Smooth muscle cell (in vitro differentiated cells): ENCODE measurements at regions not wholly inside any gene's neighbourhood (a gene's known extent, or its start where the extent isn't known, plus 50 kb on each side); places are given as distances from the start of the nearest gene placed in this dataset.
A peak's percentile ranks its signal among the peaks of the same experiment; 100 is the strongest.

Source experiments
- DNase-seq: peaks from one replicate; lab custom pipeline; 2025; ENCODE audit not compliant: unreplicated experiment; lab: John Stamatoyannopoulos, UW
- H2AFZ ChIP-seq: fragments of 200-600 bp; sonication (generic); 2 replicates; pipeline ENCODE4 v1.6.0; 2016; ENCODE audit warnings: antibody characterized with exemption, low read depth, mild to moderate bottlenecking
- H3F3A ChIP-seq: fragments of 200-600 bp; sonication (generic); 2 replicates; pipeline ENCODE4 v1.6.0; 2017; ENCODE audit warnings: antibody characterized with exemption, low read depth
- H3K27ac ChIP-seq: fragments of 200-600 bp; sonication (generic); 2 replicates; pipeline ENCODE4 v1.5.1; 2016; ENCODE audit warnings: low read depth, mild to moderate bottlenecking
- H3K27me3 ChIP-seq: fragments of 200-600 bp; sonication (generic); 2 replicates; pipeline ENCODE4 v1.6.1; 2016; ENCODE audit warnings: low read depth, mild to moderate bottlenecking
- H3K36me3 ChIP-seq: fragments of 200-600 bp; sonication (generic); 2 replicates; pipeline ENCODE4 v1.5.1; 2016; ENCODE audit warnings: low read depth
- H3K4me1 ChIP-seq: fragments of 200-600 bp; sonication (generic); 2 replicates; pipeline ENCODE4 v1.5.1; 2016; ENCODE audit warnings: low read depth
- H3K4me2 ChIP-seq: fragments of 200-600 bp; sonication (generic); 2 replicates; pipeline ENCODE4 v1.6.0; 2016; ENCODE audit warnings: mild to moderate bottlenecking
- H3K4me3 ChIP-seq: fragments of 200-600 bp; sonication (generic); 2 replicates; pipeline ENCODE4 v1.5.1; 2016; ENCODE audit warnings: mild to moderate bottlenecking
- H3K79me2 ChIP-seq: fragments of 200-600 bp; sonication (generic); 2 replicates; pipeline ENCODE4 v1.6.0; 2016; ENCODE audit warnings: low read depth, mild to moderate bottlenecking
- H3K9ac ChIP-seq: fragments of 200-600 bp; sonication (generic); 2 replicates; pipeline ENCODE4 v1.6.0; 2016; ENCODE audit warnings: low read depth
- H3K9me3 ChIP-seq: fragments of 200-600 bp; sonication (generic); replicated peaks from 2 replicates; pipeline ENCODE4 v1.5.1; 2016; ENCODE audit warnings: low read depth
- H4K20me1 ChIP-seq: fragments of 200-600 bp; sonication (generic); 2 replicates; pipeline ENCODE4 v1.6.0; 2016; ENCODE audit warnings: low read depth
- WGBS: methylation state at CpG from one replicate; pipeline ENCODE4 v1.1.7; 2016; ENCODE audit warnings: low lambda C conversion rate; 5-methylcytosine and 5-hydroxymethylcytosine counted together
- TF ChIP-seq, protein P1 (sequence below): fragments of 200-600 bp; sonication (generic); IDR thresholded peaks from 2 replicates; pipeline ENCODE4 v1.5.1; 2017; ENCODE audit warnings: borderline replicate concordance, mild to moderate bottlenecking, antibody characterized with exemption; ENCODE audit not compliant: insufficient read depth, poor library complexity, severe bottlenecking

DNA sequence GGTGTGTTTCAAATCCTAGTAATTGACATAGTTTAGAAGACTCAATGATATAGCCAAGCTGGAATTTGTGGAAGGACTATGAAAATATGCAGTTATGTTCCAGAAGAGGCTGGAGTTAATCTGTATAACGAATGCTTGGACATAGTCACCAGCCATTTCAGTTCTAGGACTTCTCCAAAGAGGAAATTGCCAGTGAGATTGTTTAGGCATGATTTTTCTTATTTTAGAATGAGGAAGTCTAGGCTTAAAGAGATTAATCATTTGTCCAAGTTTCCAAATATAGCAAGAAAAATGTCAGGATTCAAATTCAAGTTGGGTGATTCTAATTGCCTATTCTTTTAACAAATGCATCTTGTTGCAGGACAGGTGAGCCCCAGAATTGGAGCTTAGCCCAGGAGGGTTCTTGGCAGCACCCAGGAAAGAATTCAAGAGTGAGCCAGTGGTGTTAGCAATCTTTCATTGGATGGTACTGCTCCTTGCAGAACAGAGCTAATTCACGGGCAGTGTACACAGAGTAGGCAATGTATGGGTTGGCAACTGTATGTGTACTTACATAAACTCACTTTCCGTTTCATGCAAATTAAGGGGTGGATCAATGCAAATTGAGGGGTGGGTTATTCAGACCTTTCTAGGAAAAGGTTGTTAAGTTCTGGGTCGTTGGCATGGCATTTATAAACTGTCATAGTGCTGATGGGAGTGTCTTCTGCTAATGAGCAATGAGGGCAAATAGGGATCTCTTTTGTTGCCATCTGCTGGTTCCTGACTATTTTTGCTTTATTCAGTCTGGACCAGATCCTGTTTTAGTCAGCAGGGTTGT is 763.1 kb upstream of the SLITRK1 start:
- peak overlapping the region; percentile 27 for H3K27ac ChIP-seq
- no peaks in the 10 kb centered on the region for H3K9me3 ChIP-seq
- DNase-seq: no peak
- H3K4me1 ChIP-seq: no peaks in the 10 kb centered on the region
- no peaks in the 10 kb centered on the region for H3F3A ChIP-seq
- H3K27me3 ChIP-seq: no peaks in the 10 kb centered on the region
- H3K9ac ChIP-seq: no peak overlapping the region
- no peaks in the 10 kb centered on the region for H4K20me1 ChIP-seq
- no peak overlapping the region for H3K4me3 ChIP-seq
- H3K4me2 ChIP-seq: no peak overlapping the region
- WGBS: 69% methylated on average over 4 of the region's 4 CpGs
- H3K36me3 ChIP-seq: no peaks in the 10 kb centered on the region
- H3K79me2 ChIP-seq: no peaks in the 10 kb centered on the region
- H2AFZ ChIP-seq: peak overlapping the region; percentile 28
- TF ChIP-seq, protein P1, sequence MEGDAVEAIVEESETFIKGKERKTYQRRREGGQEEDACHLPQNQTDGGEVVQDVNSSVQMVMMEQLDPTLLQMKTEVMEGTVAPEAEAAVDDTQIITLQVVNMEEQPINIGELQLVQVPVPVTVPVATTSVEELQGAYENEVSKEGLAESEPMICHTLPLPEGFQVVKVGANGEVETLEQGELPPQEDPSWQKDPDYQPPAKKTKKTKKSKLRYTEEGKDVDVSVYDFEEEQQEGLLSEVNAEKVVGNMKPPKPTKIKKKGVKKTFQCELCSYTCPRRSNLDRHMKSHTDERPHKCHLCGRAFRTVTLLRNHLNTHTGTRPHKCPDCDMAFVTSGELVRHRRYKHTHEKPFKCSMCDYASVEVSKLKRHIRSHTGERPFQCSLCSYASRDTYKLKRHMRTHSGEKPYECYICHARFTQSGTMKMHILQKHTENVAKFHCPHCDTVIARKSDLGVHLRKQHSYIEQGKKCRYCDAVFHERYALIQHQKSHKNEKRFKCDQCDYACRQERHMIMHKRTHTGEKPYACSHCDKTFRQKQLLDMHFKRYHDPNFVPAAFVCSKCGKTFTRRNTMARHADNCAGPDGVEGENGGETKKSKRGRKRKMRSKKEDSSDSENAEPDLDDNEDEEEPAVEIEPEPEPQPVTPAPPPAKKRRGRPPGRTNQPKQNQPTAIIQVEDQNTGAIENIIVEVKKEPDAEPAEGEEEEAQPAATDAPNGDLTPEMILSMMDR: no peak

DNA sequence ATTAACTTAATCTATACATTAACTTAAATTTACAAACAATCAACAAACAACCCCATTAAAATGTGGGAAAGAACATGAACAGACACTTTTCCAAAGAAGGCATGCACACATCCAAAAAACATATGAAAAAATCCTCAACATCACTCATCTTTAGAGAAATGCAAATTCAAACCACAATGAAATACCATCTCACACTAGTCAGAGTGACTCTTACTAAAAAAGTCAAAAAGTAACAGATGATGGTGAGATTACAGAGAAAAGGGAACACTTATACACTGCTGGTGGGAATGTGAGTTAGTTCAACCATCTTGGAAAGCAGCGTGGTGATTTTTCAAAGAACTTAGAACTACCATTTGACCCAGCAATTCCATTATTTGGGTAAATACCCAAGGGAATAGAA is 759.2 kb upstream of the SLITRK1 start:
- WGBS: 97% methylated on average over 1 of the region's 1 CpG
- DNase-seq: no peak
- Histone ChIP-seq H3K79me2 (no peaks in the 10 kb centered on the region), H2AFZ (peak overlapping the region; percentile 3), H3K27ac (no peak overlapping the region), H3K9me3 (no peaks in the 10 kb centered on the region), H3K4me2 (no peak overlapping the region), H4K20me1 (no peaks in the 10 kb centered on the region), H3K36me3 (no peaks in the 10 kb centered on the region), H3F3A (no peaks in the 10 kb centered on the region), H3K9ac (no peak overlapping the region), H3K27me3 (no peaks in the 10 kb centered on the region), H3K4me1 (no peaks in the 10 kb centered on the region), H3K4me3 (no peak overlapping the region)
- TF ChIP-seq, protein P1: no peak

DNA sequence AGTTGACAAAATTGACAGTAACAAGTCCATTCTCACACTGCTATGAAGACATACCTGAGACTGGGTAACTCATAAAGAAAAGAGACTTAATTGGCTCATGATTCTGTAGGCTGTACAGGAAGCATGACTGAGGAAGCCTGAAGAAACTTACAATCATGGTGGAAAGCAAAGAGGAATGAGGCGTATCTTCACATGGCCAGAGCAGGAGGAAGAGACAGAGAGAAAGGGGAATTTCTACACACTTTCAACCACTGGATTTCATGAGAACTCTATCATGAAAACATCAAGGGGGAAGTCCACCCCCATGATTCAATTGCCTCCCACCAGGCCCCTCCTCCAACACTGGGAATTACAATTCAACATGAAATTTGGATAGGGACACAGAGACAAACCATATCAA is 758.4 kb upstream of the SLITRK1 start:
- no peaks in the 10 kb centered on the region for H3K36me3 ChIP-seq
- WGBS: 46% methylated on average over 1 of the region's 1 CpG
- H3K27me3 ChIP-seq: no peaks in the 10 kb centered on the region

More for the DNA sequence above, 758.4 kb upstream of the SLITRK1 start:
- Histone ChIP-seq H2AFZ (no peak overlapping the region), H3F3A (no peaks in the 10 kb centered on the region), H3K27ac (no peak overlapping the region), H3K9me3 (no peaks in the 10 kb centered on the region), H3K4me1 (no peaks in the 10 kb centered on the region), H3K4me2 (no peak overlapping the region), H3K9ac (no peak overlapping the region), H3K4me3 (no peak overlapping the region), H4K20me1 (no peaks in the 10 kb centered on the region), H3K79me2 (no peaks in the 10 kb centered on the region)
- TF ChIP-seq, protein P1: no peak
- no peak for DNase-seq
